HFFc6 (cell line): ENCODE measurements at regions not wholly inside any gene's neighbourhood (a gene's known extent, or its start where the extent isn't known, plus 50 kb on each side); places are given as distances from the start of the nearest gene placed in this dataset.

ENCODE experiments used
- DNase-seq: peaks from one replicate; pipeline ENCODE4 v3.0.0-alpha.2; 2018
- H3K27ac Mint-ChIP-seq: 2 replicates; pipeline ENCODE4 v1.8.0; 2020; ENCODE audit warnings: mild to moderate bottlenecking, mixed read lengths
- H3K27me3 Mint-ChIP-seq: 2 replicates; pipeline ENCODE4 v1.8.0; 2021; ENCODE audit warnings: mild to moderate bottlenecking, moderate library complexity, mixed read lengths; ENCODE audit not compliant: insufficient read depth
- H3K36me3 Mint-ChIP-seq: 2 replicates; pipeline ENCODE4 v1.8.0; 2021; ENCODE audit warnings: low read depth, mixed read lengths
- H3K4me1 Mint-ChIP-seq: 2 replicates; pipeline ENCODE4 v1.8.0; 2020; ENCODE audit warnings: low read depth, mixed read lengths
- H3K4me3 Mint-ChIP-seq: 2 replicates; pipeline ENCODE4 v1.8.0; 2020; ENCODE audit warnings: mild to moderate bottlenecking, moderate library complexity, mixed read lengths
- H3K9me3 Mint-ChIP-seq: 2 replicates; pipeline ENCODE4 v1.8.0; 2020; ENCODE audit warnings: mild to moderate bottlenecking, mixed read lengths
- CTCF ChIP-seq: fragments of 200-600 bp; sonication (generic); IDR thresholded peaks from 2 replicates; pipeline ENCODE4 v1.5.0; 2021; ENCODE audit warnings: antibody characterized with exemption, mild to moderate bottlenecking

DNA sequence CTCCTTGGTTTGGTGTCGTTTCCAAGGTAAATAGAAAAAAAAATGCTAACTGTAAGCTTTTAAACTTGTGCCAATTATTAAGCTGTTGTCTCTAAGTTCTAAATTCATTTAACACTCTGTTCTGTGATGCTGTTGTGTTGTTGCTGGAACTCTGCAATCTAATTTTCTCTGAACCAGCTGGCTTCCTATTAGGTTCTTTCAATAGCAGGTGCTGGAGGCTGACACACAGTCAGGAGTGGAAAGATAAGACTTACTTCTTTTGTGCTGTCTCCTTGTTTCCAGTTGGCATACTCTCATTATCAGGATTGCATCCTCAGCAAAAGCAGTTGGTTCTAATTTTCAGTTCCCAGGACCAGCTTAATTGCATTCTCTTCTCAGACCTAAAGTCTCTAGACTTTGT lies 1252.6 kb upstream of the NUDT12 start:
- Mint-ChIP-seq H3K4me3 (no peak overlapping the region), H3K27ac (no peak overlapping the region), H3K4me1 (no peaks in the 10 kb centered on the region), H3K36me3 (no peaks in the 10 kb centered on the region), H3K9me3 (peaks cover 23% of the 10 kb centered on the region), H3K27me3 (no peaks in the 10 kb centered on the region)
- TF ChIP-seq CTCF: no peak
- no peak for DNase-seq

DNA sequence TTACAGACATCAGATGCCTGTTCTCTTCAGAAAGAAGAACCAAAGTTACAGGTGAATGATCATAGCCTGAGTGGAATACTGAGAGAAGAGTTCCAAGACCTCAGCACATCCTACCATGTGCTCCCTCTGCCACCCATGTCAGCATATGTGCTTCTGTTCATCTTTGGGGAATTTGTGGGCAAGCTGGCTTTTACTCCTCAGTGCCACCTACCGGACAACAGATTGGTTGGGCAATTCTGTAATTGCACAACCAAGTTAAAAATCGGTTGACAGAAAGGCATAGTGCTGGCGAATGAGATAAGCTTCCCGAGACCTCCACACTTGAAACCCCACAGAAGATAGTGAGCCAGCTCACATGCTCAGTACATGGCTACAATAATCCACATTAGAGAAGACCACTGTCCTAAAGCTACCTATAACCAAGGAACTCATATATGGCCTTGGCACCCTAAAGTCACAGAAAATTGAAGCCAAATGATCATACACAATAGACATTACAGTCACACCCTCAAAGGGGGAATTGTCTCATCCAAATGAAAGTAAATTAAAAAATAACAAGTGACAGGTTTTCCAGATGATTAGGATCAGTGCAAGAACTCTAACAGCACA lies 1238.0 kb upstream of the NUDT12 start:
- Mint-ChIP-seq H3K36me3 (no peaks in the 10 kb centered on the region; the same call in 1 of the 2 replicates), H3K9me3 (peaks cover 52% of the 10 kb centered on the region), H3K27ac (no peak overlapping the region), H3K4me3 (no peak overlapping the region), H3K27me3 (no peaks in the 10 kb centered on the region), H3K4me1 (no peaks in the 10 kb centered on the region)
- no peak for DNase-seq
- no peak; the same call in 1 of the 2 replicates for TF ChIP-seq CTCF

DNA sequence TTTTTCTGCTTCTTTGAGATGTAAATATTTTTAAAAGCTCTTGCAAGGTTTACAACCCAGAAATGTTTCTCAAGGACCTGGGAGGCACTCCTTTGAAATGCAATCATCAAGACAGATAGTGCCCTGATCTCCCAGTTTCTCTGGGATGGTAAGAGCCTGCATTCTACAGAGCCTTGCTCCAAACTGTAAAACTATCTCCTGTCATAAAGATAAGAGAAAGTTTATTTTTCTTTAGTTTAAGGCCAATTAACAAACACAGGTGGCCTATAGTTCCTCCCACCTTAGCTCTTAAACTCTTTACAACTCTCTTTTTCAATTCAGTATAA lies 1231.1 kb upstream of the NUDT12 start:
- Mint-ChIP-seq H3K27ac (no peak overlapping the region), H3K4me1 (no peaks in the 10 kb centered on the region), H3K36me3 (no peaks in the 10 kb centered on the region), H3K27me3 (no peaks in the 10 kb centered on the region), H3K9me3 (peaks cover 13% of the 10 kb centered on the region), H3K4me3 (no peak overlapping the region)
- TF ChIP-seq CTCF: no peak
- no peak for DNase-seq

DNA sequence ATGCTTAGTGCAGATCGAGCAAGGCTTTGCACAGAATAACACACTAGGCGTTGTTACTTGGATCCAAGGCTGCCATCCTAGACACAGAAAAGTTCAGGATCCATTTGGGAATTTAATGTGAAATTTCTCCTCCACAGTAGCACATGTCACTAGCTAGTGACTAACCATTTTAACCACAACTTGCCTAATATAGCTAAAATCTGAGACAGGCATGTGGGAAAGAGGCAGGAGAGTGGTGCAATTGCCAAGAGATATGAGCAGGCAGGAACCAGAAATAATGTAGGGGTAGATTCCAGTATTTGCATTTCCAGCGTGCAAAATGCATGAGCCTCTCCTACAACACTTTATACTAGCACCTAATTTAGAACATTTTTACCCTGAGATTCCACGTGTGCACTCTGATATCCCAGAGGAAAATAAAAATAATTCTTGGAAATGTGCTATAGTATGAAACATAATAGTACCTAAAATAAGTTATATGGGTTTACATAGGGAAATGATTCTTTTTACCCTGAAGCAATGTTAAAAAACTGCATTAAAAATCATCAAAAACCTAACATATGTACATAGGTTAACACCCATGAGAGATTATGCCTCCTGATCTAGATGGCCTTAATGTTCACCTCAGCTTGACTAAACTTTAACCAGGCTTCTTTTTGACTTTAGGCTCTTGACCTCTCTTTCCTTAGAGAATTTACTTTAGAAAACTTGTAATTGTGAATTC lies 1230.6 kb upstream of the NUDT12 start:
- peaks cover 13% of the 10 kb centered on the region for H3K9me3 Mint-ChIP-seq
- H3K4me1 Mint-ChIP-seq: no peaks in the 10 kb centered on the region
- TF ChIP-seq CTCF: no peak
- no peaks in the 10 kb centered on the region; the same call in 1 of the 2 replicates for H3K27me3 Mint-ChIP-seq
- H3K36me3 Mint-ChIP-seq: no peaks in the 10 kb centered on the region
- no peak for DNase-seq
- H3K4me3 Mint-ChIP-seq: no peak overlapping the region
- H3K27ac Mint-ChIP-seq: no peak overlapping the region

GRCh38 chr5:104789366-104789765 lies 1226.8 kb upstream of the NUDT12 start:
- Mint-ChIP-seq H3K27me3 (no peaks in the 10 kb centered on the region; the same call in 1 of the 2 replicates), H3K4me3 (no peak overlapping the region), H3K27ac (no peak overlapping the region), H3K36me3 (peaks cover 7% of the 10 kb centered on the region), H3K4me1 (no peaks in the 10 kb centered on the region), H3K9me3 (peaks cover 23% of the 10 kb centered on the region)
- DNase-seq: no peak
- TF ChIP-seq CTCF: no peak
